ENCODE measurements at regions not wholly inside any gene's neighbourhood (a gene's known extent, or its start where the extent isn't known, plus 50 kb on each side); places are given as distances from the start of the nearest gene placed in this dataset.
"Not testable (repeated sequence)": the region's sequence is repeated elsewhere in the genome, so short reads cannot be mapped to it uniquely, and the experiment has no call there.

DNA sequence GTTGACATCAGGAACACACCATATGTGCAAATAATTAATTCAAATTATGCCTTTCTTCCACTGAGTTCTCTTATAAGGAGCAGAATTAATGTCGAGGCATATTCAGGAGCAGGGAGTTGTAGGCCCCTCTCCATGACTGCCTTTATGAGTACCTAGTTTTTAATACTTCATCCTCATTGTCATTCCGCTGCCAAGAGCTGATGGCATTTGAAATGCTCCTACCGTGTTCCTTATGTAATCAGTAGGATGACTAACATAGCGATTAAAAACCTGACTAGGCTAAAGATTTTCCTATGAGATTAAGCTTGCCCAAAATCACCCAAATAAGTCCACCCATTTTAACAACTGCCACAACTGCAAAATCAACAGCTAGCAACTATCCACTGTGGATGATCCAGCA lies 220.6 kb downstream of the DHX15 start:
- no peak for DNase-seq

DNA sequence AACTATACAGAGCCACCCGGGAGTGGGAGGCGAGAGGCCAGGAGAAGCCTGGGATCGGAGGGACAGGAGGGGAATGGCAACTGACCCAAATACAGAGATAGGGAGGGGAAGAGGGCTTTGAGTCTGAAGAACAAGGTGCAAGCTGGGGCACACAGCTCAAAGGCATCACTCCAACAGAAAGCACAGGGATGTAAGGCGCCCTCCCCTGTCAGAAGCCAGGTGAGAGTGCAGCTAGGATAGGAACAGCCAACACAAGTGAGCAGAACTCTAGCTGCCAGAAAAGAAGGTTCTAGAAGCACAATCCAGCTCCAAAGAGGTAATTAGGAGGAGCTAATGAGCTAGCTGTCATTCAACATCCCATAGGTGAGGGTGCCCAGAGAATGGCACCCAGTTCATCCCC lies 232.2 kb downstream of the DHX15 start:
- DNase-seq: no peak

DNA sequence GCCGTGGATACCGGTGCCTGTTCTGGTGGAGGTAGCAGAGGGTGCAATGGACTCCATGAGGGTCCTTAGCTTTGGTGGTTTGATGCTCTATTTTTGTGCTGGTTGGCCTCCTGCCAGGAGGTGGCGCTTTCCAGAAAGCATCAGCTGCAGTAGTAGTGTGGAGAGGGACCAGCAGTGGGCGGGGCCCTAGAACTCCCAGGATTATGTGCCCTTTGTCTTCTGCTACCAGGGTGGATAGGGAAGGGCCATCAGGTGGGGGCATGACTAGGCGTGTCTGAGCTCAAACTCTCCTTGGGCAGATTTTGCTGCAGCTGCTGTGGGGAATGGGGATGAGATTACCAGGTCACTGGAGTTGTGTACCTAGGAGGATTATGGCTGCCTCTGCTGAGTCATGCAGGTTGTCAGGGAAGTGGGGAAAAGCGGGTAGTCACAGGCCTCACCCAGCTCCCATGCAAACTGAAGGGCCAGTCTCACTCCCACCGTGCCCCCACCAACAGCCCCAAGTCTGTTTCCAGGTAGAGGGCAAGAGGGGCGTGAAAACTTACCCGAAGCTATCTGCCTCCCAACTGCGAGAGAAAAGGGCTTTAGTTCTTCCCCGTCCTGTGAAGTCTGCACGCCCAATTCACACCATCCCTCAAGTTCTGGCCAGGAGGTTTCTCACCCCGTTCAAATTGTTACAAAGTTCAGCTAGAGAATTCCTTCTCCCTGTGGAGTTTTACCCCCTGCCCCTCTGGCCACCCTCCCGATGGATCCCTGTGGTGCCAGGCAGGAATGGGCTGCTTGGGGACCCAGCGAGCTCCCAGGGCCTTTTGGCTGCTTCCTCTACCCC lies 235.0 kb downstream of the DHX15 start:
- DNase-seq: not testable (repeated sequence)

DNA sequence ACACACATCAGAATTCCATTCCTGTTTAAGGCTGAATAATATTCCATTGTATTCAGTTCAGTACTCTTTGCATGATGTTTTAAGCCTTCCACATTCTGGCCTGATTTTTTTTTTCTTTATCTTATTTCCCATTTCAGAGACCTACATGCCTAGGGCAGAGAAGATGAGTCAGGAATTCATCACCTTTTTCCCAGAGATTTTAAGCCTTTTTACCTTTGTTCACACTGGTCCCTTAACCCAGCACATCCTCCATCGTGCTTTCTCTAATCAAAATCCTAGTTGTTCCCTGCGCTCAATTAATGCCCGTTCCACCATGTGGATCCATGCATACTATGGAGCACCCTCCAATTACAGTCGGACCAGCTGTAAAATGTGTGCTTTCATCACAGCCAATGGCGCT lies 245.1 kb downstream of the DHX15 start:
- no peak for DNase-seq

DNA sequence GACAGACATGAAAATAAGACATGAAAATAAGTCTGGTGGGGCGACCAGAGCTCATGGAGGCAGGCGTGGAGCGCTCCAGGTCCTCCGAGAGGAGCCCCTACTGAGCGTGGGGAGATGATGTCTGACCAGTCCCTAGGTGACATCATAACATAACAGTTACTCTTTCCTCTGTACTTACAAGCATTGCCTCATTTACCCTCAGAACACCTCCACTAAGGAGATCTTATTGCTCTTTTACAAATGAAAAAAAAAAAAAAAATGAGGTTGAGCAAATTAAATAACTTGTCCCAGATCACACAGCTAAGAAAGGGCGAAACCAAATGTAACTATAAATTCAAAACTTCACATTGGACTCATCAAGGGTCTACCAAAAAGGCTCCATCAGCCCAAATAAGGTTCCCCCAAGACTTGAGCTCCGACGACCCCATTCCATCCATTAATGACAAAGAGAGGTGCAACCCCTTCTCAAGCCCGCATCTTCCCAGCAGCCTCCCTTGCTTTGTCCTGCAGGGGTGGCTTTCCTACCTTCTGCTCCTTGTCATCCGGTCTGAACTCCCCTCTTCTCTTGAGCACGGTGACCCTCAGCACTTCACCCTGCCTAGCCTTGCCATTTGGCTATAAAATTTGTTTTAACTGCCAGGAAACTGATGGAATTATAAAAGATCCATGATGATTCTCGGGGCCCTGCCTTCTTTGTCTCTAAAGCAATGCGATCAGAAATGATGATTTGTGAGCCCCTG lies 246.7 kb downstream of the DHX15 start:
- no peak for DNase-seq

DNA sequence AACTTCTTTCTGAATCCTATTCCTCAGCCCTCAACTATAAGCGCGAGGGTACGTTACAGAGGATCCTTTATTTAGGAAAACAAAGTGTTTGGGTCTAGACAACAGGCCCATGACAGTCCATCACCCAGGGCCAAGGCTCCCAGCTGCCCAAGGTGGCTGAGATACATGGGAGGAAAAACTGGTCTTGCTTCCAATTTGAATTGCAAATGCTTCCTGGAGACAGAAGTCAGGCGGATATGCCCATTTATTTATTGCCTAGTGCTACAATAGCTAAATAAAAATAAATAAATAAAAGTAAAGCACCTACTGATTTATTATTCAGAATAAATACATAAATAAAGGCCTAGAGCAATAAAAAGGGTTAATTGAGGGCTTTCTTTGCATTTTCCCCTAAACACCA lies 248.7 kb downstream of the DHX15 start:
- no peak for DNase-seq

DNA sequence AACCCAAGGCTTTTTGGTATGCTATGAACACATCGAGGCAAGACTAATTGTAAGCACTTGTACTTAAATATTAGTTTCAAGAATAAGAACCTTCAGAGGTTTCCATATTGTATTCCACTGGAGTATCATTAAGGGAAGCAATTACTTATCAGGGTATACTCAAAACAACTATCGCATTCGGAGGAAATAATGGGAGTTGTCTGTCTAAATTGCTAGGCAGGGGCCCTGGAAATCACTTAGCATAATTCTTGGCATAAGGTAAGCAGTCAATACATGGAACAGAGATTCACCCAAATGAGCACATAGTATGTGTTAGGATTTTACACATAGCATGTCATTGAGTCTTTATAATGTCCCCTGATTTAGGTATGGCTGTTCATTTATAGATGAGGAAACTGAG lies 249.4 kb downstream of the DHX15 start:
- DNase-seq: no peak

DNA sequence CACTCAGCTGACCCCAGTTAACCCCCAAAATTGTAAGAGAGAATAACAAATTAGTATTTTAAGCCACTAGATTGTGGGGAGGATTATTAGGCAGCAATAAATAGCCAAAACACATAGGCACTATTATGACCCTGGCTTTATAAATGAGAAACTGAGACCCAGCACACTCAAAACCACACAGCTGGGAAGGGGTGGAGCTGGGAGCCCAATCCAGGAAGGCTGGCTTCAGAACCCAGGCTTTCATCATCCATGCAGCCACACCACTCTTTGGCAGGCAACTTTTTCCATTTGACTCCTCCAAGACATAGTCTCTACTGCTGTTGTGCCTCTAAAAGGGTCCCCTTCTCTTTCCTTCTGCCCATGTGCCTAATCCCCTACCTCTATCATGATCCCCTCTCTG lies 253.8 kb downstream of the DHX15 start:
- DNase-seq: no peak

DNA sequence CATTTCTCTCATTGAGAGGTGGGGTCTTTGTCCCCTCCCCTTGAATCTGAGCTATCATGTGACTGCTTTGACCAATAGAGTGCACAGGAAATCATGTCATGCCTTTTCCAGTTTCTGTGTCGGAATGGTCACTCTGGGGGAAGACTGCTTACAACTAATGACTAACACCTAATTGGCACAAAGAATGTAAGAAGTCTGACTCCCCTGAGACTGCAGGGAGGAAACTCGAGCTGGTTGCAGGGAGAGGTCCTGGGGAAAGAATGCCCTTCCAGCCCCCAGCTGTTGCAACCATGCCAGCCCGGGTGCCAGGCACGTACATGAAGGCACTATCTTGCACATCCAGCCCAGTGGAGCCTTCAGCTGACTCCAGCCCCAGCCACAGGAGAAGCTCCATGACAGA lies 254.2 kb downstream of the DHX15 start:
- no peak for DNase-seq

DNA sequence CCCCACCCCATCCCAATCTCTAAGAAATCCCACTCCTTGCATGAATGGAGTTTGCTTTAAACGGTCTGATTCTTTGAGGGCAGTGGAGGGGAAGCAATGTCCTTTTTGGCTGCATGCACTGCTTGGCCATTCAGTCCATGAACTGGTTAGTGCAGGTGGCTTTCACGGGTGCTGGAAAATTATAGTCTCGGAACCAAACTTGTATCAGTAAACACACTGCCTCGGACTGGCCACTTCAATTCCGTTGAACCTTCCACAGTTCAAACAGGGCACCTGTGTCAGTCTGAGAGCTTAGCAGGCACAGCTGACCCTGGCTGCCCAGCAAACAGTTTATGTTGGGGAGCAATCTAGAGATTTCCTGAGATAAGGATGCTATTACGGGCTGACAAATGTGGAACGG lies 255.6 kb downstream of the DHX15 start:
- no peak for DNase-seq

DNA sequence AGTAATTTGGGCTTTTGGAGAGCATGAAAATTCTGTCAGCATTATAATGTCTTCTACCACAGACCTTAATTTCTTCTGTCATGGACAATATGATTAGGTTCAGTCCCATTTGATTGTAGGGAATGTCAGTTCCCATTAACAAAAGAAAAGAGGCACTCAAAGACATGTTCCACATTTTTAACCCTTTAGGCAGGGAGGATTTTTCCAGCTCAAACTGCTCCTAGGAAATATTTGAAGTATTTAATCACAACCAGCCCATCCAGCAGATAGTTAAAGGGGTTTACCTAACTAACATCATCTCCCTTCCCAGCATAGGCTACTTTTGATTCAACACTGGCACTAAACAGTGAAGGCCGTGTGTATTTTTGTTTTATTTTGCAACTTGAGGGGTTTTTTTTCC lies 256.0 kb downstream of the DHX15 start:
- no peak for DNase-seq

DNA sequence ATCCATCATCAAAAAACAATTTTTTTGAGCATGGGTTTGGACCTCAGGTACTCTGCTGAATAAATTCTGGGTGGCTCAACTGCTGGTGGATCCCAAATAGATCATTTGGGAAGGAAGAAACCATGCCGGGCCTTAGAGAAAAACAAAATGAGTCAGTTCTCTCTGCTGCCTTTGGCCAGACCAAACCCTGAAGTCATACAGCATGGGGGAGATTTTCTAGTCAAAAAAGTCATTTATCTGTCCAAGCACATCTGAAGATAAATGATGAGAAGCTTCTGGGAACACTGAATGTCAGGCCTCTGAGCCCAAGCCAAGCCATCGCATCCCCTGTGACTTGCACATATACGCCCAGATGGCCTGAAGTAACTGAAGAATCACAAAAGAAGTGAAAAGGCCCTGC lies 261.4 kb downstream of the DHX15 start:
- DNase-seq: no peak

DNA sequence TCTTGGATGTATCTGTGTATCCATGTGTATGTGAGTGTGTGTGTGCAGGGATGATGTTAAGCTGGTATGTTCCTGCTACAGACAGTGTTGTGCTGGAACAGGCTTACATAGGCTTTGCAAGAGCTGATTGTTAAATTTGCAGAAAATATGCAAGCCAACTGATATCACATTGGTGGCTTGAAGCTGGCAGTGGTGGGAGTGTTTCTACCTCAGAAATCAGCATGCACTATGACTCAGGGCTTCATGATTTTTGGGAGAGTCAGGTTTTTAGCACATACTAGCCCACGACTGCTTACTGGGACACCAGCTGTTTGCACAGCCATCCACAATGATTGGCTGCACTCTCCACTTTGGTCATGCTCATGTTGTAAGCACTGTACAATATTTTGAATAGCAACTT lies 261.8 kb downstream of the DHX15 start:
- DNase-seq: no peak

DNA sequence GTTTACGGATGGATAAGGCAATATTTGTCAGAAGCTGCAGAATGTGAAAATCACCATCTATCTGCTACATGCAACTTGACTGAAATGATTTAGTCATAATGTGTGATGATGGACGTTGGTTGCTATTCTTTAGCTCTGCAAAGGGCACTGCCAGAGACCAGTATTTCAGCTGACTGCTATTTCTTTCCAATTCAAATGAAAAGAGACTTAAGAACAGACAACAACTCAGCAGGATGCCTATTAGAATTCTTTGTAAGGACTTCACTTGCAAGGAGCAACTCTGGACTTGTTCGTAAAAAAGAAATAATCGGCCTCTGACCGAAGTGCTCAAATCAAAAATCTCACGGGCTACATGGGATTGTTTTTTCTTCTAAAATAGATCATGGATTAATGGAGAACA lies 262.7 kb downstream of the DHX15 start:
- DNase-seq: no peak

DNA sequence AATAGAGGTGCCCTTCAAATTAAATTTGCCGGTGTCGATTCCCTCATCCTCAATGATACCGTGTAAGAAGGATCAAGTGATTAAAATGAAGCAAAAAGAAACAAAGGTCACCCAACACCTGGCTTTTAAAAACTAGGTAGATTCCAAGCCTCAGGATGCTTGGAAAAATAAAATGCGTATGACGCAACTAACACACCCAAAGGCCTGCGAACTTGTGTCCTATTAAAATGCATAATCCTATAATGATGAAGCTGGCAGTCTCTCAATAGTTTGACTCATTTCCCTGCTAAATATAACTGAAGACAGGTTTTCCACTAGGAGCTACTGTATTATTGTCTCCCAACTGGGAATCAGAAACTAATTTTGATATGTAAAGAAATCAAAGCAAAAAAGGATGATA lies 263.2 kb downstream of the DHX15 start:
- DNase-seq: no peak

DNA sequence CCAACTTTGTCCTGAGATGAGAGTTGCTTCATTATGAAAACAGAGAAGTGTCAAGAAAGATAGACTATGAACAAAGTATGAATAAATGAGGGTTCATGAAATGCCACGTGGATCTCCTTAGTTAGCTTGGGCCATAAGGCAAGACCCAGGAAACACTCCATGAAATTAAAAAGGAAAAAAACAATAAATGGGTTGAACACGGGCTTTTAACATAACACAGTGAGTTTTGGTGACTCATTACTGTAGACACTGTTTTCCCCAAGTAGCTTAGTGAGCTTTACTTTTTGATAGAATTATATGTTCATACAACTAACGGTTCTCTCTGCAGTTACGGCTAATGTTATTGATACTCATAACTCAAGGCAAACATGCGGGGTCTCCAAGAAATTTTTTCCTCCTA lies 265.0 kb downstream of the DHX15 start:
- DNase-seq: no peak

DNA sequence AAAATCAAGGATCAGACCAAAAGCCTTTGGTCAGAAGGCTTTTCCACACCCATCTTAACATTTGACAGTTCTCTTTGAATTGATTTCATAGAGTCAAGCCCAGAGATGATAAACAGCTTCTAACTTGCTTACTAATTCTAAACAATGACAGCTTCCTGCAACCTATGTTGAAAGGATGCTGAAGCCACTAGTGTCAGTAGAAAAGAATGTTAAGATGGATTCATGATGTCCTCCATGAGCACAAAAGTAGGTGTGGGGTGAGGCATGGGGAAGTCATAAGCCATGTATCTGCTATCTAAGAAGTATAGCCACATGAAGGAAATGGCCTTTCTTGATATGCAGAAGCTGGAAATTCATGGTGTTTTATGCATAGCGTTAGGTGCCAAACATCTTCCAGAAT lies 269.3 kb downstream of the DHX15 start:
- no peak for DNase-seq

DNA sequence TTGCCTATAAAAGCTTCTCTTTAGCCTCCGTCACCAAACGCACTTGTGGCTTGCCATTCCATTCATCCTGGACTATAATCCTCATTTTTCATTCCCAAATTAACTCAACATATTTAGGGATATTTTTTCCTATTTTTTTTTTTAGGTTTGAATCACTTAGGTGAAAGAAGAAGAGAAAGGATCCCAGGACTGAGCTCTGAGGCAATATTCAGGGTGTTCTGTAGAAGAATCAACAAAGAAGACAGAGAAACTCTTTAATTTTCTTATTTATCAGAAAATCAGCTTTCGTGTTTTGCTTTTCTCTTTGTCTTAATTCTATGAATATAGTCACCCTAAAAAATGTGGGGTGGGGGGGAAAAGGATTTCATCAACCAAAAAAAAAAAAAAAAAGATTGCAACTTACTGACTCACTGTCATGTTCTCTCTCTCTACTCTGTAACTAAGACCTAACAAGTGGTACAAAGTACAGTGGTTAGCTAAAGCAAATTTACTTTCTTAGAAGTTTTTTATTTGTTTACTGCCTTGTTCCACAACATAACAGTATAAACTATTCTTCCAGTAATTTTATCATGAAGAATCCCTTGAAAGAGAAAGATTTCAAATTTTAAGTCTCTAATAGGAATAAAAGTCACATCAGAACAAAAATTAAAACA lies 272.0 kb downstream of the DHX15 start:
- no peak for DNase-seq

DNA sequence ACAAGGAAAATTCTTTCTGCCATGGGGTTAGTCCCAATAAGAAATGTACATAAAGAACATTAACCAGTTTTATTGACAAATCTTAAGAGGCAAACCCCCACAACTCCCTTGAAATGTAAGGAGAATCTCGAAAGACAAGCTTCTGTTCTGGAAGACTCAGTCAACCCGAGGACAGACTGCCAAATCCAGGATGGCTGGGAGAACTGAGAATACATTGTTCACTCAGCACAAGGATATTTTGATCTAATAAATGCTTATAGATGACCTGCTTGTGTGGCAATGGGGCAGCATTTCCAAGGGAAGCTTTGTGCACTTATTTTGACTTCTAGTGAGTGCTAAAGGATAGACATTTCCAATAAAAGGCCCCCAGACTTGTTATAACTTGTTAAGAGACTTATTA lies 280.4 kb downstream of the DHX15 start:
- DNase-seq: no peak

DNA sequence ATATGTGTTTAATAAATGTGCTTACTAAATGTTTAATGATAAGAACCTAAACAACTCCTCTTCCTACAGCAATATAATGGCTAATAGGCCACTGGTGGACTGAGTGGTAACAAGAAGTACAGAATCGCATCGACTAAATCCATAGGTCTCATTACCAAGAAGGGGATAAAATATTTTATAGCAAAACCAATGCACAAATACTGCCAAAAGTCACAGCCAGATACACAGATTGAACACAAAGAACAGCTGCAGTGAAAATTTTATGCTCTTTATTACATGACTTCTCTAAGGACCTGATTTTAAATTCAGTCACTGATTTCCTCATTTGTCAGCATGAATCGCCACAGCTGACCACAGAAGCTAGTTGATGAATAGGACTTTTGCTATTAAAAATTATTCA lies 285.4 kb downstream of the DHX15 start:
- no peak for DNase-seq

DNA sequence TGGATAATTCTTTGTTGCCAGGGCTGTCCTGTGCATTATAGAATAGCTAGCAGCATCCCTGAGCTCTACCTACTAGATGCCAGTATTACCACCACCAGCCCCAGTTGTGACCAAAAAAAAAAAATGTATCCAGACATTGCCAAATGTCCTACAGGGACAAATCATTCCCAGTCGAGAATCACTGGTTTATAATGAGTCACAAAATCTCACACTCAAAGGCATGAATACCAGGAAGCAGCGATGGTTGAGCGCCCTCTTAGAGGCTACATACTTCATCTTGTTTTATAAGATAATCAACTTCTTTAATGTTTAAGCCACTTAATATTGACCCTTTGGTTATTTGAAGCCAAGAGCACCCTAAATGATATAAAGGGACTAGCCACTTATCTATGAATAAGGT lies 297.3 kb downstream of the DHX15 start:
- DNase-seq: no peak

DNA sequence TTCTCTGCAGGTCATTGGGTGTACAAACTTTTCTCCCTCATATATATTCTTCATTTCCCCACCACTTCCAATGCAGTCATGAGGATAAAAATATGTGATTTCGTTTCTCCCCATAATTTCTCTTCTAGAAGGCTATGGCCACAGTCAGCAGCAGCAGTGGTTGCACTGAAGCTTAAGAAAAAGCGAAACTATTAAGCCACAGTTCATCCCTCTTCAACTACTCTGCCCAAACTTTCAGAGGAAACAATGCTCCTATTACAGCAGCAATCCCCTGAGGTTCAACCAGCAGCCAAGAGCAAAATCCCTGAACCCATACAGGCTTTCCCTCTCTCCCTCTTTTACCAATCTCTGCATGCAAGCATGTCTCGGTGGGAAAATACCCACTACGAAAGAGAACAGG lies 298.6 kb downstream of the DHX15 start:
- no peak for DNase-seq

DNA sequence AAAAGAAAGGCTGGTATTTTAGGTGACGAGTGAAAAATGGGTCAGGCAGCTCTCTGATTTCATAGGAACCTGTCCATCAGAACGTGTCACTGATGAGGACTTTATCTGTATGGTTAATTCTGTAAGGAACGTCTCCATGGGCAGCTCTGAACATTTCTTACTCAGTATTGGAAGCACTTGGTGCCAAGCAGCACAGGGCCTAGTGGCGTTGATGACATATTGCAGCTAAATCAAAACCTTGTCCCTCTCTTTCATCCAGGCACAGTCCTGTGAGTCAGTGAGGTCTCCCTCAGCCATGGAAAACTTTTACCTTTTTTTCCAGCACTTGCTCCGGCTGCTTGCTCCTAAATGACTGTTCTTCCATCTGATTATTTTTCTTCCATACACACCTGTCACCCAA lies 301.9 kb downstream of the DHX15 start:
- DNase-seq: no peak

DNA sequence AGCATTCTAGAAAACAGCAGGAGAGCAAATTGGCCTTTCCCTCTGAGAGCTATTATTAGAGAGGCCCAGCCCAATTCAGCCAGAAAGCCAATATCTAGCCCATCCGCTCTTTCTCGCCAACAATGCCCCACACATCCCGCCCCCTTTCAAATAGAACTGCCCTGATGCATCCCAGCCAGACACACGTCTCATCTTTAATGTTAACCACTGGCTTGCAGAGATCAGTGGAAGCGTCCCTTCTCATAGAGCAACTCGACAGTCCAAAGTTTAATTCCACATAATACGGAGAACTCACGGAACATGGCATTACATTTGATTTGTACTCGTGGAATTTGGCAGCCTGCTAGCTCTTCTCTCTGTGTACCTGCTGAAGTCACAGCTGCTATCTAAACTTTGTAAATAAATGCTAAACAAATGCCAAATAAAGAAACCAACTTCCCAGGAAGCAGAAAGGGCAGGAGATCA lies 304.4 kb downstream of the DHX15 start:
- no peak for DNase-seq

Data from COR-L47 (cell line).